Liver (tissue), 8 donors: ENCODE measurements at regions not wholly inside any gene's neighbourhood (a gene's known extent, or its start where the extent isn't known, plus 50 kb on each side); places are given as distances from the start of the nearest gene placed in this dataset.

Source experiments
- DNase-seq: peaks from one replicate; pipeline ENCODE4 v3.0.0-alpha.2; 2017; ENCODE audit warnings: low spot score
- H3K27ac ChIP-seq, 2 donors: one replicate each; pipeline ENCODE4 v1.7.0; 2013; ENCODE audit warnings: inconsistent platforms in 2 of 2, low read length in 2 of 2, control low read depth in 1 of 2, low read depth in 1 of 2, mild to moderate bottlenecking in 1 of 2
- H3K27me3 ChIP-seq, 4 donors: one replicate each; pipeline versions ENCODE4 v1.6.1 to v1.7.0; 2013; ENCODE audit warnings: low read length in 3 of 4, inconsistent platforms in 1 of 4, mild to moderate bottlenecking in 1 of 4, moderate library complexity in 1 of 4; ENCODE audit not compliant: control insufficient read depth in 4 of 4, insufficient read depth in 4 of 4
- H3K36me3 ChIP-seq, 4 donors: one replicate each; pipeline versions ENCODE4 v1.6.1 to v1.7.0; 2013; ENCODE audit warnings: low read length in 3 of 4, mild to moderate bottlenecking in 3 of 4, low read depth in 1 of 4, moderate library complexity in 1 of 4; ENCODE audit not compliant: control insufficient read depth in 4 of 4, insufficient read depth in 3 of 4
- H3K4me1 ChIP-seq, 4 donors: one replicate each; pipeline versions ENCODE4 v1.6.1 to v1.7.0; 2013; ENCODE audit warnings: low read length in 3 of 4, mild to moderate bottlenecking in 3 of 4, moderate library complexity in 1 of 4; ENCODE audit not compliant: control insufficient read depth in 4 of 4, insufficient read depth in 4 of 4
- H3K4me3 ChIP-seq, 3 donors: one replicate each; pipeline versions ENCODE4 v1.6.1 to v1.7.0; 2013; ENCODE audit warnings: low read length in 3 of 3, control low read depth in 1 of 3, low read depth in 1 of 3, mild to moderate bottlenecking in 1 of 3
- H3K9ac ChIP-seq, 2 donors: one replicate each; pipeline ENCODE4 v1.7.0; 2013; ENCODE audit warnings: low read length in 2 of 2, mild to moderate bottlenecking in 2 of 2, moderate library complexity in 2 of 2, control low read depth in 1 of 2, low read depth in 1 of 2
- H3K9me3 ChIP-seq, 4 donors: one replicate each; pipeline versions ENCODE4 v1.6.1 to v1.7.0; 2013; ENCODE audit warnings: low read length in 3 of 4; ENCODE audit not compliant: control insufficient read depth in 4 of 4
- CTCF ChIP-seq: fragments of 150-350 bp; IDR thresholded peaks from 2 replicates; pipeline ENCODE4 v1.5.1; 2017; ENCODE audit warnings: improper control_type of control experiment, low read depth, low read length; ENCODE audit not compliant: missing input control
- EGR1 ChIP-seq, 2 donors: IDR thresholded peaks; 2 replicates each; pipeline ENCODE4 v1.6.1; 2016 to 2018; ENCODE audit warnings: antibody characterized with exemption in 2 of 2, low read depth in 2 of 2
- FOXA1 ChIP-seq: IDR thresholded peaks from 2 replicates; pipeline ENCODE4 v1.6.1; 2016; ENCODE audit warnings: antibody characterized with exemption
- FOXA2 ChIP-seq: IDR thresholded peaks from 2 replicates; pipeline ENCODE4 v1.6.1; 2016; ENCODE audit warnings: antibody characterized with exemption
- GABPA ChIP-seq, 2 donors: IDR thresholded peaks in 1 of 2; conservative IDR thresholded peaks in 1 of 2; 2 replicates each; pipeline ENCODE4 v1.6.1; 2016; ENCODE audit warnings: antibody characterized with exemption in 2 of 2, mild to moderate bottlenecking in 1 of 2, moderate library complexity in 1 of 2
- HNF4A ChIP-seq, 2 donors: conservative IDR thresholded peaks; 2 replicates each; pipeline ENCODE4 v1.6.1; 2016; ENCODE audit warnings: antibody characterized with exemption in 2 of 2, mild to moderate bottlenecking in 2 of 2
- HNF4G ChIP-seq: IDR thresholded peaks from 2 replicates; pipeline ENCODE4 v1.6.1; 2016; ENCODE audit warnings: antibody characterized with exemption
- JUND ChIP-seq, 2 donors: IDR thresholded peaks; 2 replicates each; pipeline ENCODE4 v1.6.1; 2016; ENCODE audit warnings: antibody characterized with exemption in 2 of 2
- NR2F2 ChIP-seq: IDR thresholded peaks from 2 replicates; pipeline ENCODE4 v1.6.1; 2016; ENCODE audit warnings: antibody characterized with exemption
- RAD21 ChIP-seq, 2 donors: IDR thresholded peaks; 2 replicates each; pipeline ENCODE4 v1.6.1; 2016; ENCODE audit warnings: antibody characterized with exemption in 2 of 2, mild to moderate bottlenecking in 2 of 2
- REST ChIP-seq: IDR thresholded peaks from 2 replicates; pipeline ENCODE4 v1.6.1; 2016; ENCODE audit warnings: antibody characterized with exemption, mild to moderate bottlenecking
- RXRA ChIP-seq, 2 donors: IDR thresholded peaks; 2 replicates each; pipeline ENCODE4 v1.6.1; 2017 to 2018; ENCODE audit warnings: antibody characterized with exemption in 2 of 2, mild to moderate bottlenecking in 1 of 2
- SP1 ChIP-seq: IDR thresholded peaks from 2 replicates; pipeline ENCODE4 v1.6.1; 2018; ENCODE audit warnings: antibody characterized with exemption, mild to moderate bottlenecking
- TAF1 ChIP-seq: conservative IDR thresholded peaks from 2 replicates; pipeline ENCODE4 v1.6.1; 2016; ENCODE audit warnings: antibody characterized with exemption, mild to moderate bottlenecking
- YY1 ChIP-seq: IDR thresholded peaks from 2 replicates; pipeline ENCODE4 v1.6.1; 2016; ENCODE audit warnings: antibody characterized with exemption, mild to moderate bottlenecking
- ZBTB33 ChIP-seq: IDR thresholded peaks from 2 replicates; pipeline ENCODE4 v1.6.1; 2016; ENCODE audit warnings: antibody characterized with exemption
- WGBS: extraction: QIAGEN DNeasy Blood & Tissue Kit; methylation state at CpG from one replicate; pipeline ENCODE4 v1.1.7; 2013; 5-methylcytosine and 5-hydroxymethylcytosine counted together
- TF ChIP-seq, protein P1 (sequence below): IDR thresholded peaks from 2 replicates; pipeline ENCODE4 v1.6.1; 2016; ENCODE audit warnings: antibody characterized with exemption
- TF ChIP-seq, protein P2 (sequence below): IDR thresholded peaks from 2 replicates; pipeline ENCODE4 v1.6.1; 2016; ENCODE audit warnings: antibody characterized with exemption
- donor health status: healthy.
- donor health status: healthy.
- donor health status: healthy.
- donor health status: healthy.
- donor health status: healthy.

- no peaks in the 10 kb centered on the region for H3K36me3 ChIP-seq
- 81% methylated on average over 2 of the region's 2 CpGs for WGBS
- no peak for TF ChIP-seq SP1
- TF ChIP-seq HNF4G: no peak
- TF ChIP-seq, protein P1, sequence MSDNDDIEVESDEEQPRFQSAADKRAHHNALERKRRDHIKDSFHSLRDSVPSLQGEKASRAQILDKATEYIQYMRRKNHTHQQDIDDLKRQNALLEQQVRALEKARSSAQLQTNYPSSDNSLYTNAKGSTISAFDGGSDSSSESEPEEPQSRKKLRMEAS: no peak
- no peak for TF ChIP-seq REST
- no peak for TF ChIP-seq GABPA (IDR thresholded peaks at IDR 0.05 in 1 of 2, conservative IDR thresholded peaks at IDR 0.05 in 1 of 2)
- TF ChIP-seq FOXA1: no peak
- no peak for TF ChIP-seq FOXA2
- no peak for TF ChIP-seq TAF1
These were observed 178.2 kb upstream of the ARHGEF9 start for GRCh38 chrX:63963095-63963784.

DNA sequence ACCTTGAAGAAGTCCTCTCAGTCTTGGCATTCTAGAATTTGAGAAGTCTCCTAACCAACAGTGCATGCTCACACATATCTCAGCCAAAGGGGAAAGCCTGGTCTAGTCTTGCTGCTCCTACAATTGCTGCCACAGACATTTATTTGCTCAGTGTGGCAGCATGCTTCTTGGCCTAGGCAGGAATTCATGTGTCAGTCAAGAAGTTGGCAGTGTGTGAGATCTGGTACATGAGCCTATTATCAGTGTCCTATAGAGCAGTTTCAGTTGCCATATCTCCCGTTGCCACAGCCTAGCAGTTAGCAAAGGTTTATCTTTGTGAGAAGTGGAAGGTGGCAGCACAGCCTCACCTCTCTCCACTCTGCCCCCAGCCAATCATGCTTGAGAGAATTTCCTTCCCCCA lies 176.9 kb upstream of the ARHGEF9 start:
- TF ChIP-seq CTCF (no peak), FOXA1 (no peak), RAD21 (IDR thresholded peaks at IDR 0.05) (no peak), SP1 (no peak), HNF4G (no peak), JUND (IDR thresholded peaks at IDR 0.05) (no peak), EGR1 (IDR thresholded peaks at IDR 0.05; ENCODE audit: low read depth in 2 of 2) (no peak), FOXA2 (no peak), RXRA (IDR thresholded peaks at IDR 0.05) (no peak), YY1 (no peak), ZBTB33 (no peak), NR2F2 (no peak), TAF1 (no peak), GABPA (IDR thresholded peaks at IDR 0.05 in 1 of 2, conservative IDR thresholded peaks at IDR 0.05 in 1 of 2) (no peak), HNF4A (conservative IDR thresholded peaks at IDR 0.05) (no peak), REST (no peak)
- TF ChIP-seq, protein P1: no peak
- TF ChIP-seq, protein P2, sequence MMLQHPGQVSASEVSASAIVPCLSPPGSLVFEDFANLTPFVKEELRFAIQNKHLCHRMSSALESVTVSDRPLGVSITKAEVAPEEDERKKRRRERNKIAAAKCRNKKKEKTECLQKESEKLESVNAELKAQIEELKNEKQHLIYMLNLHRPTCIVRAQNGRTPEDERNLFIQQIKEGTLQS: no peak
- Histone ChIP-seq H3K36me3 (no peaks in the 10 kb centered on the region), H3K4me3 (no peak overlapping the region), H3K9ac (no peak overlapping the region), H3K27me3 (no peaks in the 10 kb centered on the region), H3K27ac (no peak overlapping the region), H3K9me3 (peaks cover 0 to 2% (median 0%) of the 10 kb centered on the region in 4 donors), H3K4me1 (no peaks in the 10 kb centered on the region)
- DNase-seq: no peak
- WGBS: 38% methylated on average over 1 of the region's 1 CpG

More at GRCh38 chrX:63963095-63963784, 178.2 kb upstream of the ARHGEF9 start:
- DNase-seq: no peak
- peaks cover 0 to 2% (median 0%) of the 10 kb centered on the region in 4 donors for H3K9me3 ChIP-seq
- H3K4me1 ChIP-seq: no peaks in the 10 kb centered on the region
- H3K27ac ChIP-seq: no peak overlapping the region
- no peaks in the 10 kb centered on the region for H3K27me3 ChIP-seq
- H3K9ac ChIP-seq: no peak overlapping the region
- H3K4me3 ChIP-seq: no peak overlapping the region
